K562 (cell line): ENCODE measurements at regions not wholly inside any gene's neighbourhood (a gene's known extent, or its start where the extent isn't known, plus 50 kb on each side); places are given as distances from the start of the nearest gene placed in this dataset.

Experiments
- ATAC-seq: fragments of 200-7000 bp; cut with Tn5 transposase; 3 replicates; pipeline ENCODE4 v1.9.1; 2020; ENCODE audit warnings: moderate library complexity
- BruUV-seq: library from RNA; stranded (reverse); fragments of 400-500 nt; replicated peaks from 2 replicates; lab custom pipeline; 2021; lab: Mats Ljungman, UMichigan
- CTCF ChIA-PET: fragments of 300-600 bp; formaldehyde crosslinking; extraction: SDS; loops from one replicate; lab custom pipeline; 2021; ENCODE audit warnings: low intra/inter-chr PET ratio; lab: Yijun Ruan, JAX
- POLR2A ChIA-PET: fragments of 300-600, 350-650 bp; sonication (Branson Sonifier 250); formaldehyde crosslinking; extraction: SDS; loops from one replicate; lab custom pipeline; 2021; ENCODE audit warnings: antibody characterized with exemption, inconsistent platforms; lab: Yijun Ruan, JAX
- DNase-seq, 4 experiments: peaks; one replicate each; pipeline versions ENCODE4 v3.0.0 to v3.0.0-alpha.2; 2011 to 2018; ENCODE audit warnings: low spot score in 3 of 4, mixed read lengths in 3 of 4; ENCODE audit errors: extremely low read depth in 1 of 4
- FAIRE-seq: peaks from 2 replicates; lab custom pipeline; 2011; peaks lifted over from hg19 to GRCh38; lab: Jason Lieb, UNC
- H2AFZ ChIP-seq: 2 replicates; pipeline ENCODE4 v1.6.0; 2011; ENCODE audit warnings: low read depth, low read length, control low read depth, inconsistent platforms
- H3K27ac ChIP-seq: fragments of 200-600 bp; 3 replicates; pipeline ENCODE4 v1.8.0; 2011; ENCODE audit warnings: low read depth, mild to moderate bottlenecking, control low read depth, inconsistent platforms, low read length, moderate library complexity, mixed read lengths; ENCODE audit errors: extremely low read depth
- H3K27me3 ChIP-seq, 2 experiments: fragments of 300-600 bp in 1 of 2; 2 replicates in 1 of 2; 3 replicates in 1 of 2; pipeline versions ENCODE4 v1.6.0 to v1.8.0; 2011; ENCODE audit warnings: inconsistent platforms in 2 of 2, low read length in 2 of 2, mild to moderate bottlenecking in 1 of 2, mixed read lengths in 1 of 2, moderate library complexity in 1 of 2; ENCODE audit not compliant: control insufficient read depth in 2 of 2, insufficient read depth in 2 of 2
- H3K36me3 ChIP-seq: fragments of 300-600 bp; 3 replicates; pipeline ENCODE4 v1.8.0; 2011; ENCODE audit warnings: mild to moderate bottlenecking, low read length, inconsistent platforms; ENCODE audit not compliant: control insufficient read depth, insufficient read depth
- H3K4me1 ChIP-seq, 2 experiments: fragments of 200-600 bp in 1 of 2; replicated peaks in 1 of 2; 2 replicates in 1 of 2; 3 replicates in 1 of 2; pipeline versions ENCODE4 v1.5.1 to v1.8.0; 2011; ENCODE audit warnings: inconsistent platforms in 2 of 2, low read length in 2 of 2, mild to moderate bottlenecking in 1 of 2, mixed read lengths in 1 of 2, moderate library complexity in 1 of 2; ENCODE audit not compliant: control insufficient read depth in 2 of 2, insufficient read depth in 2 of 2
- H3K4me2 ChIP-seq: 2 replicates; pipeline ENCODE4 v1.6.1; 2011; ENCODE audit warnings: low read length, control low read depth, inconsistent platforms, mixed read lengths; ENCODE audit not compliant: insufficient read depth
- H3K4me3 ChIP-seq: fragments of 200-600 bp; sonication (generic), shearing (Covaris generic); 2 replicates; pipeline ENCODE4 v1.5.1; 2016; ENCODE audit warnings: control low read depth, inconsistent platforms
- H3K79me2 ChIP-seq: fragments of 200-600 bp; 3 replicates; pipeline ENCODE4 v1.8.0; 2011; ENCODE audit warnings: low read length, inconsistent platforms; ENCODE audit not compliant: control insufficient read depth, insufficient read depth
- H3K9ac ChIP-seq, 2 experiments: 2 replicates each; pipeline versions ENCODE4 v1.6.0 to v1.6.1; 2011; ENCODE audit warnings: low read depth in 2 of 2, low read length in 2 of 2, control low read depth in 1 of 2, inconsistent platforms in 1 of 2, mild to moderate bottlenecking in 1 of 2, mixed read lengths in 1 of 2; ENCODE audit not compliant: insufficient read depth in 1 of 2
- H3K9me1 ChIP-seq: one replicate; pipeline ENCODE4 v1.6.0; 2011; ENCODE audit warnings: inconsistent platforms, mild to moderate bottlenecking, low read length, moderate library complexity; ENCODE audit not compliant: control insufficient read depth, insufficient read depth
- H3K9me3 ChIP-seq: replicated peaks from 2 replicates; pipeline ENCODE4 v1.5.1; 2011; ENCODE audit warnings: low read depth, low read length, inconsistent platforms; ENCODE audit not compliant: control insufficient read depth, insufficient read depth
- H4K20me1 ChIP-seq: replicated peaks from 2 replicates; pipeline ENCODE4 v1.6.1; 2011; ENCODE audit warnings: low read length, inconsistent platforms, mixed read lengths; ENCODE audit not compliant: control insufficient read depth, insufficient read depth
- BCL6 ChIP-seq: fragments of 250-450 bp; sonication (Bioruptor Pico); IDR thresholded peaks from 2 replicates; pipeline ENCODE4 v1.4.0; 2020
- PML ChIP-seq: IDR thresholded peaks from 2 replicates; pipeline ENCODE4 v1.6.1; 2012; ENCODE audit warnings: low read length, inconsistent platforms
- TAF7 ChIP-seq: fragments of 450-650 bp; IDR thresholded peaks from 2 replicates; pipeline ENCODE4 v1.6.1; 2016; ENCODE audit warnings: missing genetic modification characterization, missing compliant biosample characterization
- ZNF12 ChIP-seq: sonication (generic); formaldehyde crosslinking; IDR thresholded peaks from 2 replicates; pipeline ENCODE4 v1.4.0; 2020; ENCODE audit warnings: mild to moderate bottlenecking, missing genetic modification reagents
- ZNF707 ChIP-seq: fragments of 250-450 bp; sonication (Bioruptor Pico); conservative IDR thresholded peaks from 2 replicates; pipeline ENCODE4 v1.8.0; 2022; ENCODE audit warnings: inconsistent platforms, mild to moderate bottlenecking, moderate library complexity
- WGBS: fragments of 100-300 bp; shearing (Covaris generic); methylation state at CpG from one replicate; pipeline ENCODE4 v1.1.6; 2016; ENCODE audit warnings: low coverage, mixed read lengths; ENCODE audit not compliant: insufficient coverage; ENCODE audit errors: missing lambda C conversion rate; 5-methylcytosine and 5-hydroxymethylcytosine counted together
- in situ Hi-C: fragments of 300-500 bp; cut with MboI; formaldehyde crosslinking; loops from 4 replicates; pipeline ENCODE4 v1.15.0; 2018; ENCODE audit warnings: inconsistent platforms, mixed read lengths
- intact Hi-C: fragments of 100-400 bp; cut with micrococcal nuclease; formaldehyde crosslinking; loops from 2 replicates; pipeline ENCODE4 v1.14.2; 2022
- TF ChIP-seq, protein P1 (sequence below), 3 experiments: fragments of 200-800 bp in 1 of 3; fragments of 250-450 bp in 1 of 3; fragments of 450-650 bp in 1 of 3; sonication (Bioruptor Pico) in 1 of 3; sonication (Bioruptor generic) in 1 of 3; formaldehyde crosslinking in 1 of 3; IDR thresholded peaks; 2 replicates each; pipeline versions ENCODE4 v1.6.1 to v1.8.0; 2016 to 2022; ENCODE audit warnings: mild to moderate bottlenecking in 2 of 3, missing genetic modification characterization in 2 of 3, missing compliant biosample characterization in 1 of 3, moderate library complexity in 1 of 3

DNA sequence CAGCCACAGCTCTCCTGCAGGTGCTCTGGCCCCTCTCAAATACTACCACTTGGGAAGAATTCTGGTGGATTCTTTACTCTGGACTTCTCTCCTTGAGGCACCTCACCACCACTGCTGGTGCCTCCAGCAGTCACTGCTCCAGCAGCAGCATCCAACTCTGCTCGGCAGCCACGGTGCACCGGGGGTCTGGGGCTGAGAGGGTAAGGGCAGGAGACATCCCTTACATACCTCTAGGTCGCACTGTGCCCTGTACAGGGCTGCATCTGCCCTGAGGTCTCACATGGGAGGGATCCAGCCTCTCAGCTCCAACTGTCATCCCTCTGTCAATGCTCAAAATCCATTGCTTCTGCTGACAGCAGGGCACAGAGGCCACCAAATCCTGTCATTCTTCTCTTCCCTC lies 588.2 kb downstream of the CDK5RAP2 start (continued):
- no peak for TF ChIP-seq BCL6 (CRISPR knock-in tag)

DNA sequence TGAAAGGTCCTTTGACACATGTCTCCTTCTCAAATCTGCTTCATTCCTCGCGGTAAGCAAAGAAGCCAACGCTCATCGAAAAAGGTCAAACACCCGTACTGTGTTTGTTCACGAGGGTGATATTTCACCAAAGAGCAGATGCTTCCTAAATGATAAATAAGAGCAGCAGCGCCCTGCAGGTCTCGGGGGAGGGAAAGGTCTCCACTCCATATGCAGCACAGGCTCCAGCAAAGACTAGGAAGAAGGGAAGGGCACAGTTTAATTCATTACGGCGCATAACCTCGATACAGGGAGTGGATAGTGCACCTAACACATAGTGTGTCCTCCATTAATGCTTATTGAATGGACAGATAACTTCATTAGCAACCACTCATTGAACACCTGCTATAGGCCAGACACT lies 593.3 kb downstream of the CDK5RAP2 start:
- Histone ChIP-seq H3K4me3 (no peak overlapping the region), H3K9me1 (no peaks in the 10 kb centered on the region), H3K27me3 (no peaks in the 10 kb centered on the region), H3K79me2 (no peaks in the 10 kb centered on the region), H2AFZ (no peak overlapping the region), H3K9me3 (no peaks in the 10 kb centered on the region), H4K20me1 (no peaks in the 10 kb centered on the region), H3K36me3 (no peaks in the 10 kb centered on the region), H3K9ac (no peak overlapping the region), H3K4me2 (no peak overlapping the region), H3K4me1 (no peaks in the 10 kb centered on the region), H3K27ac (no peak overlapping the region)
- WGBS, result 4% methylated on average over 11 of the region's 11 CpGs
- intact Hi-C loops, result no loop called here
- no TSS peak for BruUV-seq
- ChIA-PET POLR2A (no interaction called here), CTCF (no interaction called here)
- DNase-seq (no peak), ATAC-seq (no peak), FAIRE-seq (no peak)
- TF ChIP-seq, protein P1, sequence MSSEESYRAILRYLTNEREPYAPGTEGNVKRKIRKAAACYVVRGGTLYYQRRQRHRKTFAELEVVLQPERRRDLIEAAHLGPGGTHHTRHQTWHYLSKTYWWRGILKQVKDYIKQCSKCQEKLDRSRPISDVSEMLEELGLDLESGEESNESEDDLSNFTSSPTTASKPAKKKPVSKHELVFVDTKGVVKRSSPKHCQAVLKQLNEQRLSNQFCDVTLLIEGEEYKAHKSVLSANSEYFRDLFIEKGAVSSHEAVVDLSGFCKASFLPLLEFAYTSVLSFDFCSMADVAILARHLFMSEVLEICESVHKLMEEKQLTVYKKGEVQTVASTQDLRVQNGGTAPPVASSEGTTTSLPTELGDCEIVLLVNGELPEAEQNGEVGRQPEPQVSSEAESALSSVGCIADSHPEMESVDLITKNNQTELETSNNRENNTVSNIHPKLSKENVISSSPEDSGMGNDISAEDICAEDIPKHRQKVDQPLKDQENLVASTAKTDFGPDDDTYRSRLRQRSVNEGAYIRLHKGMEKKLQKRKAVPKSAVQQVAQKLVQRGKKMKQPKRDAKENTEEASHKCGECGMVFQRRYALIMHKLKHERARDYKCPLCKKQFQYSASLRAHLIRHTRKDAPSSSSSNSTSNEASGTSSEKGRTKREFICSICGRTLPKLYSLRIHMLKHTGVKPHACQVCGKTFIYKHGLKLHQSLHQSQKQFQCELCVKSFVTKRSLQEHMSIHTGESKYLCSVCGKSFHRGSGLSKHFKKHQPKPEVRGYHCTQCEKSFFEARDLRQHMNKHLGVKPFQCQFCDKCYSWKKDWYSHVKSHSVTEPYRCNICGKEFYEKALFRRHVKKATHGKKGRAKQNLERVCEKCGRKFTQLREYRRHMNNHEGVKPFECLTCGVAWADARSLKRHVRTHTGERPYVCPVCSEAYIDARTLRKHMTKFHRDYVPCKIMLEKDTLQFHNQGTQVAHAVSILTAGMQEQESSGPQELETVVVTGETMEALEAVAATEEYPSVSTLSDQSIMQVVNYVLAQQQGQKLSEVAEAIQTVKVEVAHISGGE (CRISPR knock-in tag; IDR thresholded peaks at IDR 0.05), result no peak
- no peak for TF ChIP-seq ZNF12 (CRISPR knock-in tag)
- TF ChIP-seq ZNF707 (CRISPR knock-in tag), result no peak
- no peak for TF ChIP-seq TAF7
- no peak for TF ChIP-seq PML
- in situ Hi-C loops, result no loop called here
